ENCODE measurements at regions not wholly inside any gene's neighbourhood (a gene's known extent, or its start where the extent isn't known, plus 50 kb on each side); places are given as distances from the start of the nearest gene placed in this dataset.
"Not testable (repeated sequence)": the region's sequence is repeated elsewhere in the genome, so short reads cannot be mapped to it uniquely, and the experiment has no call there.

DNA sequence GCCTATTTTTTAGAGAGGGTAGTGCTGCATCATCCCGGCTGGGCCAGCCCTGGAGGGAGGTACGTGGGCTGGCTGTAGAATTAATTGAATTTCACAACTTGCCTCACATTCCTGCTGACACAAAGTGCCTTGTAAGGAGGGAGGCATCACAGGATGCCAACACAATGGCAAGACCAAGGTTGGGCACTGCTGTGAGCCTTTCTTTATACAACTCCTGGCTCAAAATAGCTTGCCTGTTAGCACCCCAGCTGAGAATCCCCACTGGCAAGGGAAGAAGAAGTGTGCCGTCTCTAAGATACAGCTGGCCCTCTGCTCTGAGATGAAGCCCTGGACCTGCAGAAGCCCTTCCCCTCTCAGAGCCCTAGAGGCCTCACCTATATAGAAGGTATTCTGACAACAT, 873.9 kb downstream of the GRID1 start:
- no peak overlapping the region for H3K4me3 ChIP-seq (replicated peaks; ENCODE audit: low read depth, low read length)
- no peak for DNase-seq (ENCODE audit: extremely low read depth, low read depth)
- TF ChIP-seq, protein P1, sequence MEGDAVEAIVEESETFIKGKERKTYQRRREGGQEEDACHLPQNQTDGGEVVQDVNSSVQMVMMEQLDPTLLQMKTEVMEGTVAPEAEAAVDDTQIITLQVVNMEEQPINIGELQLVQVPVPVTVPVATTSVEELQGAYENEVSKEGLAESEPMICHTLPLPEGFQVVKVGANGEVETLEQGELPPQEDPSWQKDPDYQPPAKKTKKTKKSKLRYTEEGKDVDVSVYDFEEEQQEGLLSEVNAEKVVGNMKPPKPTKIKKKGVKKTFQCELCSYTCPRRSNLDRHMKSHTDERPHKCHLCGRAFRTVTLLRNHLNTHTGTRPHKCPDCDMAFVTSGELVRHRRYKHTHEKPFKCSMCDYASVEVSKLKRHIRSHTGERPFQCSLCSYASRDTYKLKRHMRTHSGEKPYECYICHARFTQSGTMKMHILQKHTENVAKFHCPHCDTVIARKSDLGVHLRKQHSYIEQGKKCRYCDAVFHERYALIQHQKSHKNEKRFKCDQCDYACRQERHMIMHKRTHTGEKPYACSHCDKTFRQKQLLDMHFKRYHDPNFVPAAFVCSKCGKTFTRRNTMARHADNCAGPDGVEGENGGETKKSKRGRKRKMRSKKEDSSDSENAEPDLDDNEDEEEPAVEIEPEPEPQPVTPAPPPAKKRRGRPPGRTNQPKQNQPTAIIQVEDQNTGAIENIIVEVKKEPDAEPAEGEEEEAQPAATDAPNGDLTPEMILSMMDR (IDR thresholded peaks at IDR 0.05; ENCODE audit: low read depth, low read length, missing control alignments) = no peak

DNA sequence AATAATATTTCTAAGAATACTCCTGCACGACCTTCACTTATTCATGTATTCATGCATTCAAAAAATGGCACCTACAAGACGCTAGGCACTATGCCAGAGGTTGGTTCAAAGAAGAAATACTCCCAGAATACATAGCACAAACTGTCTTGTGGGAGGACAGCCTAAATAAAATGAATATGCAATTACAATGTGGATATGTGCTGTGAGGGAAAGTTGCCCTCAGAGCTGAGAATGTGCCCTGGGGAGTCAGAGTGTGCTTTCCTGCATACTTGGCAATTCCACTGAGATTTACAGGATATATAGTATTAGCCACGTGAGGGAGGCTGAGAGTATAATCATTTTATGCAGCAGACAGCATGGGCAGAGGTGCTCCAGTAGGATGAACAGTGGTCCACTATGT, 872.9 kb downstream of the GRID1 start:
- TF ChIP-seq, protein P1 (IDR thresholded peaks at IDR 0.05; ENCODE audit: low read depth, low read length, missing control alignments) = no peak
- DNase-seq (ENCODE audit: extremely low read depth, low read depth) = no peak
- no peak overlapping the region for H3K4me3 ChIP-seq (replicated peaks; ENCODE audit: low read depth, low read length)

DNA sequence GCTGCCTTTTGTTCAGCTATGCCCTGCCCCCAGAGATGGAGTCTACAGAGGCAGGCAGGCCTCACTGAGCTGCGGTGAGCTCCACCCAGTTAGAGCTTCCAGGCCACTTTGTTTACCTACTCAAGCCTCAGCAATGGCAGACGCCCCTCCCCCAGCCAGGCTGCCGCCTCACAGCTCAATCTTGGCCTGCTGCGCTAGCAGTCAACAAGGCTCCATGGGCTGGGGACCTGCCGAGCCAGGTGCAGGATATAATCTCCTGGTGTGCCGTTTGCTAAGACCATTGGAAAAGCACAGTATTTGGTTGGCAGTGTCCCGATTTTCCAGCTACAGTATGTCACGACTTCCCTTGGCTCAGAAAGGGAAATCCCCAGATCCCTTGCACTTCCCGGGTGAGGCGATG, 862.0 kb downstream of the GRID1 start:
- H3K4me3 ChIP-seq (replicated peaks; ENCODE audit: low read depth, low read length); DNase-seq (ENCODE audit: extremely low read depth, low read depth): not testable (repeated sequence)

DNA sequence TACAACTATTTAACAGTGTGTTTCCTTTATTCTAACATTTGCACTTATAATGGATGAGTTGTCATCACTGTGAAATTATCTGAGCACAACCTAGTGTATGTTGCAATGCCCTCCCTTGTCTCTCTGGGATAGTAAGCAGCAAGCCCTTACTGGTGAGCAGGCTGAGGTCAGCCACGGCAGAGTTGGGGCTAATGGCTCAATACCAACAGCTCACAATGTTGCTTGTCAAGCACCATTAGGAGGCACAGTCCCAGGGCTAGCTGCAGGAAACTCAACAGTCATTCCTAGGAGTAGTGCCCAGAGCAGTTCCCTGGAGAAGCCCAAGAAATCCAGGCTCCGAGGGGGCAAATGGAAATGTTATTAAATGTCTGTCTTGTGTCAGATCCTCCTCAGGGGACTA, 858.4 kb downstream of the GRID1 start:
- no peak overlapping the region for H3K4me3 ChIP-seq (replicated peaks; ENCODE audit: low read depth, low read length)
- TF ChIP-seq, protein P1 (IDR thresholded peaks at IDR 0.05; ENCODE audit: low read depth, low read length, missing control alignments) = no peak
- no peak for DNase-seq (ENCODE audit: extremely low read depth, low read depth)

DNA sequence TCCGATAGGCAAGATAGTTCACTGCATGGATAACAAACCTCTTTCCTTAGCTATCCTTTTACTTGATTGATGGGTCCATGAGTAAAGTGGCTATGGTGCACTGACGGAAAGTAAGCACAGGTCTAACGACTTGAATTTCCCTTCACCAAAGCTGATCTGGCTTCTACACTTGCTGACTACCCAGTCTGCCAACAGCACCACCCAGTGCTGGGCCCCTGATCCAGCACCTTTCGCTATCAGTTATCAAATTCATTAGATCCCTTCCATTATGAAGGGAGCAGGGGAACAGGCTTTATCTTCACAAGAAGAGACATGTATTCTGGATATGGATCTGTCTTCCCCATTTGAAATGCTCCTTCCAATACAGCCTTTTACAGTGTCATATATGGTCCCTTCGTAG, 855.9 kb downstream of the GRID1 start:
- no peak for DNase-seq (ENCODE audit: extremely low read depth, low read depth)
- TF ChIP-seq, protein P1 (IDR thresholded peaks at IDR 0.05; ENCODE audit: low read depth, low read length, missing control alignments) = no peak
- no peak overlapping the region for H3K4me3 ChIP-seq (replicated peaks; ENCODE audit: low read depth, low read length)

DNA sequence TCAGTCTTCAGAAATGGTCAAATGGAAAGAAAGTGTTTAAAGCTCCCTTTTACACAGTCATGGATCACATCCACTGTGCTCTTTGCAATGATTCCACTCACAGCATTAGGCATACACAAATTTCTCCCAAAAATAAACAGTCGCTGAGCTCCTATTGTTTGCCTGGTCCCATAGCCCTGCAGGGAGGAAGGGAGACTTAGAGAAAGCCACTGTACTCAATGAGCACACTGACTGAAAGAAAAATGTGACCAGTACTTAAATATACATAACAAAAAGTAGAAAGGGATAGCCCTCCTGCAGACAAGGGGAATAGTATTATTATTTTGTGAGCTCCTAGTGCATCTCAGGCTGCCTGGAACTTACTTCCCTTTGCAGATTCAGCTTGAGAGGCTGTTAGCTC, 853.2 kb downstream of the GRID1 start:
- no peak overlapping the region for H3K4me3 ChIP-seq (replicated peaks; ENCODE audit: low read depth, low read length)
- no peak for DNase-seq (ENCODE audit: extremely low read depth, low read depth)
- TF ChIP-seq, protein P1 (IDR thresholded peaks at IDR 0.05; ENCODE audit: low read depth, low read length, missing control alignments) = no peak

DNA sequence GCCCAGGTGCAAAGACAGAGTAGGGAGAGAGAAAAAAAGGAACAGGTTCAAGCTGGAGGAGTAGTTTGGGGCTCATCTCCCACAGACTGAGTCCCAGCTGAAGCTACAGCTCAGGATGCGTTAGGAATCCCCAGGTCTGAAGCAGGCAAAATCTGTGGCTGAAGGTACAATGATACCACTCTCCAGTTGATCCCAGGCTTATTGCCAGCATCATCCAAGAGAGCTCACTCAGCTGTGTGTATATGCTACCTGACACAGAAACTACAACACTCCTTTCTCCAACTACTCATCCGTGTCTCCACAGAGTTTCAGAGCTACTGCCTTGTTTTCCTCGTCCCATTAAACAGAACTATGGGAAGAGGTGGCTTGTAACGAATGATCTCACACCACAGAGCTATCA, 851.3 kb downstream of the GRID1 start:
- no peak overlapping the region for H3K4me3 ChIP-seq (replicated peaks; ENCODE audit: low read depth, low read length)
- TF ChIP-seq, protein P1 (IDR thresholded peaks at IDR 0.05; ENCODE audit: low read depth, low read length, missing control alignments) = no peak
- no peak for DNase-seq (ENCODE audit: extremely low read depth, low read depth)

All from HFF-Myc (cell line).